ENCODE measurements at regions not wholly inside any gene's neighbourhood (a gene's known extent, or its start where the extent isn't known, plus 50 kb on each side); places are given as distances from the start of the nearest gene placed in this dataset.
A peak's percentile ranks its signal among the peaks of the same experiment; 100 is the strongest.

- POLR2A ChIA-PET = no interaction called here
- no peaks in the 10 kb centered on the region; the same call in 2 of the 3 replicates for H3K9me3 ChIP-seq (replicated peaks; ENCODE audit: control insufficient read depth, insufficient read depth, low read length)
- H4K20me1 ChIP-seq (ENCODE audit: control insufficient read depth, insufficient read depth) = no peaks in the 10 kb centered on the region
- no peak overlapping the region for H3K4me2 ChIP-seq (ENCODE audit: control insufficient read depth, insufficient read depth)
- RAD21 ChIA-PET (ENCODE audit: unreplicated experiment) = no interaction called here
- TF ChIP-seq EP300 (IDR thresholded peaks at IDR 0.05; ENCODE audit: borderline replicate concordance in 1 of 2, control insufficient read depth in 1 of 2, low read depth in 2 of 2, low read length in 2 of 2) (no peak), NFYB (IDR thresholded peaks at IDR 0.05; ENCODE audit: insufficient read depth, low read depth, low read length) (0 out of 2 replicates have a peak, but pooled peaks have one; percentile 20)
- no peak overlapping the region for H3K9ac ChIP-seq (ENCODE audit: control insufficient read depth, insufficient read depth, low read length)
- CTCF ChIA-PET = interaction anchor here (1.9 kb wide), 1 partner anchor 12 kb away, joined by 8 read pairs; no protein-coding TSS in a partner anchor
- H3K27me3 ChIP-seq (replicated peaks in 1 of 2; ENCODE audit: control insufficient read depth in 2 of 2, insufficient read depth in 2 of 2, low read length in 1 of 2) = no peaks in the 10 kb centered on the region
- DNase-seq (ENCODE audit: low read depth, low spot score) = no peak
- no peak overlapping the region for H3K27ac ChIP-seq (ENCODE audit: control insufficient read depth, insufficient read depth)
- in situ Hi-C loops (cut with MboI) (no loop called here), intact Hi-C loops (cut with micrococcal nuclease; ENCODE audit: unreplicated experiment) (no loop called here)
- SMC1A ChIA-PET (ENCODE audit: uncharacterized antibody, unreplicated experiment) = no interaction called here
- no peaks in the 10 kb centered on the region for H3K79me2 ChIP-seq (ENCODE audit: control insufficient read depth, insufficient read depth, low read length)
- FAIRE-seq = no peak
- no TSS peak for BruUV-seq (replicated peaks)
- ATAC-seq = no peak
- no peak overlapping the region for H3K4me3 ChIP-seq
- H3K4me1 ChIP-seq (ENCODE audit: control insufficient read depth, insufficient read depth, low read length) = no peaks in the 10 kb centered on the region
- no peaks in the 10 kb centered on the region for H3K36me3 ChIP-seq (ENCODE audit: control insufficient read depth in 2 of 2, insufficient read depth in 2 of 2, low read length in 1 of 2)
- no peak overlapping the region for H2AFZ ChIP-seq (ENCODE audit: control insufficient read depth, low read depth, low read length)
Observed at GRCh38 chr3:55169161-55169560, 241.3 kb upstream of the LRTM1 start.

GRCh38 chr3:55167586-55168317 is 239.9 kb upstream of the LRTM1 start:
- no peaks in the 10 kb centered on the region for H3K36me3 ChIP-seq (ENCODE audit: control insufficient read depth in 2 of 2, insufficient read depth in 2 of 2, low read length in 1 of 2)
- intact Hi-C loops (cut with micrococcal nuclease; ENCODE audit: unreplicated experiment) (no loop called here), in situ Hi-C loops (cut with MboI) (no loop called here)
- no peak for FAIRE-seq
- ChIA-PET SMC1A (ENCODE audit: uncharacterized antibody, unreplicated experiment) (no interaction called here), RAD21 (ENCODE audit: unreplicated experiment) (no interaction called here), POLR2A (no interaction called here), CTCF (interaction anchor here (1.4 kb wide), 1 partner anchor 13 kb away, joined by 4 read pairs; no protein-coding TSS in a partner anchor)
- ATAC-seq = no peak
- H4K20me1 ChIP-seq (ENCODE audit: control insufficient read depth, insufficient read depth) = no peaks in the 10 kb centered on the region
- H3K79me2 ChIP-seq (ENCODE audit: control insufficient read depth, insufficient read depth, low read length) = no peaks in the 10 kb centered on the region
- H3K4me1 ChIP-seq (ENCODE audit: control insufficient read depth, insufficient read depth, low read length) = no peaks in the 10 kb centered on the region
- no peak overlapping the region for H2AFZ ChIP-seq (ENCODE audit: control insufficient read depth, low read depth, low read length)
- H3K4me2 ChIP-seq (ENCODE audit: control insufficient read depth, insufficient read depth) = no peak overlapping the region
- 84% methylated on average over 4 of the region's 4 CpGs for WGBS (ENCODE audit: insufficient coverage, insufficient replicate concordance, low lambda C conversion rate, missing lambda C conversion rate)
- BruUV-seq (replicated peaks) = no TSS peak
- no peak overlapping the region for H3K4me3 ChIP-seq
- no peak overlapping the region for H3K27ac ChIP-seq (ENCODE audit: control insufficient read depth, insufficient read depth)
- no peaks in the 10 kb centered on the region; the same call in 2 of the 3 replicates for H3K9me3 ChIP-seq (replicated peaks; ENCODE audit: control insufficient read depth, insufficient read depth, low read length)
- H3K9ac ChIP-seq (ENCODE audit: control insufficient read depth, insufficient read depth, low read length) = no peak overlapping the region
- no peak for DNase-seq (ENCODE audit: low read depth, low spot score)
- no peaks in the 10 kb centered on the region for H3K27me3 ChIP-seq (replicated peaks in 1 of 2; ENCODE audit: control insufficient read depth in 2 of 2, insufficient read depth in 2 of 2, low read length in 1 of 2)
- TF ChIP-seq SP1 (IDR thresholded peaks at IDR 0.05; ENCODE audit: low read depth, low read length) (no peak), CHD4 (IDR thresholded peaks at IDR 0.05) (no peak), MEF2A (IDR thresholded peaks at IDR 0.05; ENCODE audit: insufficient read depth, low read depth, low read length) (no peak), BACH1 (IDR thresholded peaks at IDR 0.05; ENCODE audit: borderline replicate concordance) (no peak), ZBTB4 (CRISPR knock-in tag; IDR thresholded peaks at IDR 0.05) (no peak), ZBTB11 (CRISPR knock-in tag; IDR thresholded peaks at IDR 0.05) (no peak)

All from GM12878 (cell line).